NB4 (cell line): ENCODE measurements at regions not wholly inside any gene's neighbourhood (a gene's known extent, or its start where the extent isn't known, plus 50 kb on each side); places are given as distances from the start of the nearest gene placed in this dataset.

Source experiments
- CTCF ChIP-seq: IDR thresholded peaks from one replicate; pipeline ENCODE4 v1.5.1; 2012; ENCODE audit warnings: low read depth, low read length
- MAX ChIP-seq: IDR thresholded peaks from 2 replicates; pipeline ENCODE4 v1.6.1; 2011; ENCODE audit warnings: low read depth, low read length
- MYC ChIP-seq: IDR thresholded peaks from 2 replicates; pipeline ENCODE4 v1.6.1; 2011; ENCODE audit warnings: low read depth, low read length
- POLR2A ChIP-seq: IDR thresholded peaks from 2 replicates; pipeline ENCODE4 v1.6.1; 2011; ENCODE audit warnings: mild to moderate bottlenecking; ENCODE audit not compliant: insufficient read length; ENCODE audit errors: extremely low read depth

DNA sequence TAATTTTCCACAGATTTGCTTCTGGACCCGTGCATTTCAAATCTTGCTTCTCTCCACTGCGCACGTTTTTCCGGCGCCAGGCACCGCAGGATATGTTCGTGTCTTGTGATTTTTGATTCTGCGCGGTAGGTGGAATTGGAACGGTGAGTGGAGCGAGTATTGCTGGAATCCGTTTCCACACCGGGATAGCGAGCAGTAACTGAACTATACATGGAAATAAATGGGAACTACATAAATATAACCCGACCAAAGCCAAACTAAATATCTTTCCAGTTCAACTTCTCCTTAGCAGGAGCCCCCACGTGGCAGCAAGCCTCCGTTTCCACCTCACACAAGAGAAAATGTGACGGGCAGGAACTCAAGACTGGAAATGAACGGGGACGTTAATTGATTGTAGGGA is 154.0 kb downstream of the SEC14L1 start:
- TF ChIP-seq MYC: no peak
- TF ChIP-seq POLR2A: no peak
- TF ChIP-seq CTCF: no peak
- no peak for TF ChIP-seq MAX
